Panc1 (cell line): ENCODE measurements at regions not wholly inside any gene's neighbourhood (a gene's known extent, or its start where the extent isn't known, plus 50 kb on each side); places are given as distances from the start of the nearest gene placed in this dataset.

Experiments used
- POLR2AphosphoS5 ChIP-seq: IDR thresholded peaks from 2 replicates; pipeline ENCODE4 v1.6.1; 2012; ENCODE audit warnings: mild to moderate bottlenecking, low read depth, low read length, moderate library complexity
- SIN3A ChIP-seq: IDR thresholded peaks from 2 replicates; pipeline ENCODE4 v1.6.1; 2012; ENCODE audit warnings: low read depth, mild to moderate bottlenecking, low read length, moderate library complexity, borderline replicate concordance; ENCODE audit not compliant: insufficient read depth
- TCF7L2 ChIP-seq: IDR thresholded peaks from 2 replicates; pipeline ENCODE4 v1.6.1; 2011; ENCODE audit warnings: mild to moderate bottlenecking, low read depth, low read length, inconsistent platforms
- TF ChIP-seq, protein P1 (sequence below): fragments of 450-650 bp; IDR thresholded peaks from 2 replicates; pipeline ENCODE4 v1.5.1; 2017; ENCODE audit warnings: mild to moderate bottlenecking
- TF ChIP-seq, protein P2 (sequence below), 2 experiments: IDR thresholded peaks; 2 replicates each; pipeline ENCODE4 v1.6.1; 2011 to 2012; ENCODE audit warnings: low read depth in 2 of 2, control low read depth in 1 of 2, low read length in 1 of 2, mild to moderate bottlenecking in 1 of 2, moderate library complexity in 1 of 2; ENCODE audit not compliant: insufficient read depth in 1 of 2

DNA sequence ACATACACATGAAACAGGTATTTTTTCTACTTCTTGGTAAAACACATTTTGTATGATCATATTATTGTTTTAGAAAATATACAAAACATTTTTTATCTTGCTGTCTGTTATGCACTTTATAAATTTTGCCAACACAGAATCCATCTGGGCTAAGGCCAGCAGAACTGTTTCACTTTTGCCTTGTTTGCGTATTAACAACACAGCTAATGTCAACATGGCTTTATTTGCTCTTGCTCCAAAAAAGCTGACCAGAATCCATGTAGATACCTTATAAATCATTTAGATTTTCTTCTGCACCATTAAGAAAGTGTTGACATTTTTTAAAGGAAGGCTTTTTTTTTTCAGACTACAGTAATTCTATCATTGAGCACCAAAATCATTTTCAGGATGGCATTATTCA lies 58.1 kb upstream of the PGR start:
- TF ChIP-seq, protein P1, sequence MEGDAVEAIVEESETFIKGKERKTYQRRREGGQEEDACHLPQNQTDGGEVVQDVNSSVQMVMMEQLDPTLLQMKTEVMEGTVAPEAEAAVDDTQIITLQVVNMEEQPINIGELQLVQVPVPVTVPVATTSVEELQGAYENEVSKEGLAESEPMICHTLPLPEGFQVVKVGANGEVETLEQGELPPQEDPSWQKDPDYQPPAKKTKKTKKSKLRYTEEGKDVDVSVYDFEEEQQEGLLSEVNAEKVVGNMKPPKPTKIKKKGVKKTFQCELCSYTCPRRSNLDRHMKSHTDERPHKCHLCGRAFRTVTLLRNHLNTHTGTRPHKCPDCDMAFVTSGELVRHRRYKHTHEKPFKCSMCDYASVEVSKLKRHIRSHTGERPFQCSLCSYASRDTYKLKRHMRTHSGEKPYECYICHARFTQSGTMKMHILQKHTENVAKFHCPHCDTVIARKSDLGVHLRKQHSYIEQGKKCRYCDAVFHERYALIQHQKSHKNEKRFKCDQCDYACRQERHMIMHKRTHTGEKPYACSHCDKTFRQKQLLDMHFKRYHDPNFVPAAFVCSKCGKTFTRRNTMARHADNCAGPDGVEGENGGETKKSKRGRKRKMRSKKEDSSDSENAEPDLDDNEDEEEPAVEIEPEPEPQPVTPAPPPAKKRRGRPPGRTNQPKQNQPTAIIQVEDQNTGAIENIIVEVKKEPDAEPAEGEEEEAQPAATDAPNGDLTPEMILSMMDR = no peak
- TF ChIP-seq POLR2AphosphoS5 (no peak), SIN3A (no peak), TCF7L2 (no peak)
- TF ChIP-seq, protein P2, sequence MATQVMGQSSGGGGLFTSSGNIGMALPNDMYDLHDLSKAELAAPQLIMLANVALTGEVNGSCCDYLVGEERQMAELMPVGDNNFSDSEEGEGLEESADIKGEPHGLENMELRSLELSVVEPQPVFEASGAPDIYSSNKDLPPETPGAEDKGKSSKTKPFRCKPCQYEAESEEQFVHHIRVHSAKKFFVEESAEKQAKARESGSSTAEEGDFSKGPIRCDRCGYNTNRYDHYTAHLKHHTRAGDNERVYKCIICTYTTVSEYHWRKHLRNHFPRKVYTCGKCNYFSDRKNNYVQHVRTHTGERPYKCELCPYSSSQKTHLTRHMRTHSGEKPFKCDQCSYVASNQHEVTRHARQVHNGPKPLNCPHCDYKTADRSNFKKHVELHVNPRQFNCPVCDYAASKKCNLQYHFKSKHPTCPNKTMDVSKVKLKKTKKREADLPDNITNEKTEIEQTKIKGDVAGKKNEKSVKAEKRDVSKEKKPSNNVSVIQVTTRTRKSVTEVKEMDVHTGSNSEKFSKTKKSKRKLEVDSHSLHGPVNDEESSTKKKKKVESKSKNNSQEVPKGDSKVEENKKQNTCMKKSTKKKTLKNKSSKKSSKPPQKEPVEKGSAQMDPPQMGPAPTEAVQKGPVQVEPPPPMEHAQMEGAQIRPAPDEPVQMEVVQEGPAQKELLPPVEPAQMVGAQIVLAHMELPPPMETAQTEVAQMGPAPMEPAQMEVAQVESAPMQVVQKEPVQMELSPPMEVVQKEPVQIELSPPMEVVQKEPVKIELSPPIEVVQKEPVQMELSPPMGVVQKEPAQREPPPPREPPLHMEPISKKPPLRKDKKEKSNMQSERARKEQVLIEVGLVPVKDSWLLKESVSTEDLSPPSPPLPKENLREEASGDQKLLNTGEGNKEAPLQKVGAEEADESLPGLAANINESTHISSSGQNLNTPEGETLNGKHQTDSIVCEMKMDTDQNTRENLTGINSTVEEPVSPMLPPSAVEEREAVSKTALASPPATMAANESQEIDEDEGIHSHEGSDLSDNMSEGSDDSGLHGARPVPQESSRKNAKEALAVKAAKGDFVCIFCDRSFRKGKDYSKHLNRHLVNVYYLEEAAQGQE (IDR thresholded peaks at IDR 0.05; ENCODE audit: insufficient read depth in 1 of 2, low read depth in 2 of 2, low read length in 1 of 2) = no peak
